IPS-20b (cell line): ENCODE measurements at regions not wholly inside any gene's neighbourhood (a gene's known extent, or its start where the extent isn't known, plus 50 kb on each side); places are given as distances from the start of the nearest gene placed in this dataset.

Source experiments
- H3K27ac ChIP-seq: one replicate; pipeline ENCODE4 v1.5.1; 2013; ENCODE audit warnings: low read length
- H3K27me3 ChIP-seq: 2 replicates; pipeline ENCODE4 v1.6.1; 2013; ENCODE audit warnings: mild to moderate bottlenecking, low read length, inconsistent platforms; ENCODE audit not compliant: insufficient read depth
- H3K36me3 ChIP-seq: 2 replicates; pipeline ENCODE4 v1.6.1; 2013; ENCODE audit warnings: low read depth, mild to moderate bottlenecking, inconsistent platforms, low read length, moderate library complexity; ENCODE audit not compliant: insufficient read depth
- H3K4me1 ChIP-seq: 2 replicates; pipeline ENCODE4 v1.6.1; 2013; ENCODE audit warnings: mild to moderate bottlenecking, control low read depth, inconsistent platforms, low read length, moderate library complexity; ENCODE audit not compliant: insufficient read depth
- H3K4me3 ChIP-seq: 2 replicates; pipeline ENCODE4 v1.5.1; 2013; ENCODE audit warnings: mild to moderate bottlenecking, low read length, inconsistent platforms
- H3K9ac ChIP-seq: 2 replicates; pipeline ENCODE4 v1.6.1; 2013; ENCODE audit warnings: low read depth, mild to moderate bottlenecking, inconsistent platforms, low read length, moderate library complexity
- H3K9me3 ChIP-seq: 2 replicates; pipeline ENCODE4 v1.6.1; 2013; ENCODE audit warnings: mild to moderate bottlenecking, low read depth, low read length, inconsistent platforms; ENCODE audit not compliant: insufficient read depth

GRCh38 chr18:75884728-75885127 lies 457.2 kb upstream of the SMIM21 start:
- 0 out of 2 replicates have a peak, but pooled peaks cover 6% of the 10 kb centered on the region for H3K9me3 ChIP-seq
- H3K9ac ChIP-seq = no peak overlapping the region
- H3K4me3 ChIP-seq = no peak overlapping the region
- H3K27ac ChIP-seq = no peak overlapping the region
- no peaks in the 10 kb centered on the region for H3K4me1 ChIP-seq
- H3K36me3 ChIP-seq = no peaks in the 10 kb centered on the region
- no peaks in the 10 kb centered on the region for H3K27me3 ChIP-seq

DNA sequence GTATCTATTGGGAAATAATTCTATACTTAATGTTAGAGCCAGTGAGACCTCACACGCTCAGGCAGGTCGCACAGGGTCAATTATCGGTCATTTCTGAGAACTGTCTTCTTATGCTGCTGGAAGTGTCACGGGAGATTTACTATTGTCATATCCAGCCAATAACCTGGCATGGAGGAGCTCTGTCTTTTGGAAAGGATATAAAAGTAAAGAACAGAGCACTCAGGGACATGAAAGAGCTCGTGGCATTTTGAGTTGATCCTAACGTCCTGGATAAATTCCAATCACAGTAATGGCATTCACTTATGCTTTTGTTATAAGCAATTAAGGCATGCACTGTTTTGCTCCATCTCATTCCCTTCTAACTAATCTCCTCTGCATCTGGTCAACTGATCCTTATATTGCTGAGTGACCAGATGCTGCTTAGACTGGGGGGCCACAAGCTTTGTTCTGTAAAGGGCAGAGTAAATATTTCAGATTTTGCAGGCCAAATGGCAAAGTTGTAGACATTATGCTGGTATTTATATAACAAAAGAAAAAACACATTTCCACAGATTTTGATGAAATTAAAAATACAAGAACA lies 453.5 kb upstream of the SMIM21 start:
- Histone ChIP-seq H3K4me3 (no peak overlapping the region), H3K4me1 (no peaks in the 10 kb centered on the region), H3K9me3 (no peaks in the 10 kb centered on the region), H3K27me3 (no peaks in the 10 kb centered on the region), H3K36me3 (no peaks in the 10 kb centered on the region), H3K9ac (no peak overlapping the region), H3K27ac (no peak overlapping the region)

- no peaks in the 10 kb centered on the region for H3K4me1 ChIP-seq
- no peaks in the 10 kb centered on the region for H3K36me3 ChIP-seq
- no peaks in the 10 kb centered on the region for H3K9me3 ChIP-seq
- H3K27me3 ChIP-seq = no peaks in the 10 kb centered on the region
- no peak overlapping the region for H3K27ac ChIP-seq
- no peak overlapping the region for H3K9ac ChIP-seq
- H3K4me3 ChIP-seq = no peak overlapping the region
Observed at GRCh38 chr18:75880266-75880665, 452.8 kb upstream of the SMIM21 start.

DNA sequence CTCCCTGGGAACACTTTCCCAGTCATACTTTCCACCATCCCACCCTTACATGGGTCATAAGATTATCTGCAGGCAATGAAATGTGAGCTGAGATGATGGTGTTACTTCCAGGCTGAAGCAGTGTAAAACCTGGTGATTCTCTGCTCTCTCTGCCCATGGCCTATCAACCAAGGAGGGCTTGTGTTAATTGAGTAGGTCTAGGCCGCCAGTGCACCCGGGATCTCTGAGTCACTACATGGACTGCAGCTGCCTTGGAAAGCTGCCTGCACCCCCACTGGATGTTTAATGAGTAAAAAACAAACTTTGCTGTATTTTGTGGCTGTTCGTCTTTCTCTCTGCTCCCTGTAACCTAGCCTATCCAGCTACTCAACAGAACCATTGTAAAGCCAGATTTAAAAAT lies 451.7 kb upstream of the SMIM21 start:
- Histone ChIP-seq H3K9me3 (no peaks in the 10 kb centered on the region), H3K27me3 (no peaks in the 10 kb centered on the region), H3K9ac (no peak overlapping the region), H3K36me3 (no peaks in the 10 kb centered on the region), H3K4me3 (no peak overlapping the region), H3K27ac (no peak overlapping the region), H3K4me1 (no peaks in the 10 kb centered on the region)

GRCh38 chr18:75875559-75875958 lies 448.1 kb upstream of the SMIM21 start:
- H3K4me3 ChIP-seq = no peak overlapping the region
- H3K27ac ChIP-seq = no peak overlapping the region
- no peaks in the 10 kb centered on the region for H3K4me1 ChIP-seq
- no peaks in the 10 kb centered on the region for H3K27me3 ChIP-seq
- no peak overlapping the region for H3K9ac ChIP-seq
- H3K9me3 ChIP-seq = no peaks in the 10 kb centered on the region
- H3K36me3 ChIP-seq = no peaks in the 10 kb centered on the region

DNA sequence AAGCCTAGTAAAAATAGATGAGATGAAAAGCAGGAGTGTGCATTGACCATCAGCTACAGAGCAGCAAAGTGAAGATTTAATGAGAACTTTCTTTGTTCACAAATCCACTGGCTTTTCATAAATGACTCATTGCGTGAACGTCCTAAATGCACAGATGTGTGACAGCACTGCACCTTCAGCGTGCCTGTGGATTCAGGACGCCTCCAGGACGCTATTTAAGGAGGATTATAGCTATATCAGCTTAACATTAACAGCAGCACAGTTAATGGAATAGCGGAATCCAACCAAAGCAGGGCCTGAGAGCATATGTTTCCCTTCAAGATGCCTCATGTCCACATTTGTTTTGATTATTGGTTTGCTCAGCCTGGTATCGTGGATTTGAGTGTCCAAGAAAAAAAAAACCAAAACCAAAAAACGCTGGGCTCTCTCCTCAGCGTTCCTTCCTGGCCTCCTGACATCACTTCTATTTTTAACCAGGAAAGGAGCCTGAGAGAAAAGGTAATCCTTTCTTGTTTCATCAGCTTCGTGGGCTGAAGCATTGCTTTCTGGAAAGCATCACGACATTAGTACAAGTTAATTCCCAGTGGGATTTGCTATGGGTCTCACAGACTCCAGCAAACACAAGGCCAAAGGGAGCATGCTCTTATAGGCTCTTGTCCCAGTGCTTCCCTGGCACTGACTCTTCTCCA lies 447.0 kb upstream of the SMIM21 start:
- Histone ChIP-seq H3K9me3 (no peaks in the 10 kb centered on the region), H3K4me1 (no peaks in the 10 kb centered on the region), H3K36me3 (no peaks in the 10 kb centered on the region), H3K9ac (no peak overlapping the region), H3K27ac (no peak overlapping the region), H3K4me3 (no peak overlapping the region), H3K27me3 (no peaks in the 10 kb centered on the region)

DNA sequence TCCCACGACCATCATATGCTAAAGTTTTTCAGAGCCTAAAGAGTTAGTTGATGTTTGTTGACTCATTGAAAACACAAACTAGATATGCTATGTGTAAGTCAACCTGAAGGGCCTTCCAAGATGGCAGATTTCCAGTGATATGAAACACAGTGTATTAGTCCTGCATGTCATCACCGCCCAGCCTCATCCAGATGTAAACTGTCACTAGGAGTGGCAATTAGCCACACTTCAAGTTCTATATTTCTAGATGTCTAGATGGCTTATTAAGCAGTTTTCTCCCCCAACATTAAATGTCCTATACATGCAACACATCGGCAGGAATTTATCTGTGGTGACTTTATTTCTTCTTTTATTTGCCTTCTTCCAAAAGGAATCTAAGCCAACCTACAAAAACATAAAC lies 444.1 kb upstream of the SMIM21 start:
- Histone ChIP-seq H3K27me3 (no peaks in the 10 kb centered on the region), H3K36me3 (no peaks in the 10 kb centered on the region)

DNA sequence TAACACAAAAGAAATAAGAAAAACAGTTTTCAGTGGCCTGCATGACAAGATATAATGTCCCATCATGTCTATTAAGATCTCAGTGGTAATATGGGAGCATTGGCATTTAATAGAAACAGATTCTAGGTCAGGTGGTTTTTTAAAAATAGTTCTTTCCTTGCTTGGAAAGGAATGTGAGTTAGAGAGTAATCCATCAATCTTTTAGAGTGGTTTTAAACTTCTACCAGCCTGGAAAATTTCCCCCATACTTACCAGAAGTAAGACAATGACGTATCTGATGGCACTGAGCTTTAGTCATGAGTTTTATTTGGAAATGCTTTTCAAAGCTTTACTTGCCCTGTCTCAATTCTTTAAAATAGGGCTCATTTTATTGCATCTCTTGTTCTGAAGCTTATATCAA lies 441.7 kb upstream of the SMIM21 start:
- Histone ChIP-seq H3K9ac (no peak overlapping the region), H3K36me3 (no peaks in the 10 kb centered on the region), H3K4me3 (no peak overlapping the region), H3K4me1 (no peaks in the 10 kb centered on the region), H3K27me3 (no peaks in the 10 kb centered on the region), H3K27ac (no peak overlapping the region), H3K9me3 (no peaks in the 10 kb centered on the region)

More for the DNA sequence above, 444.1 kb upstream of the SMIM21 start:
- Histone ChIP-seq H3K9me3 (no peaks in the 10 kb centered on the region), H3K27ac (no peak overlapping the region), H3K4me3 (no peak overlapping the region), H3K9ac (no peak overlapping the region), H3K4me1 (no peaks in the 10 kb centered on the region)

DNA sequence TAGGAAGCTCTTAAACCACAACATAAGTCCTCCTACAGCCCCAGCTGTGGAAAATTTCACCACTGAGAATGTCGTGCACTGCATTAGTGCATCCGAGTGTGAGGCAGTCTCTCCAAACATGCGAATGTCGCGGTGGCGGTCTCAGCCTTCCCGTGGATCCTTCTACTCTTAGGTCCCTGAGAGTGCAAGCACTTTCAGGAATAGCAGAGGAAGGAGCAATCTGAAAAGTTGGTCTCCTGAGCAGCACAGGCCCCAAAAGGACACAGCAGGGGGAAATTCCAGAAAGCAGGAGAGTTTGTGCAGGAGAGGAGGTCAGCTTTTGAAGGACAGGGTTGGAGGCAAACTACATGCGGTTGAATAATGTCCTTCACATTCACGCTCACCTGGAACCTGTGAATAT lies 440.5 kb upstream of the SMIM21 start:
- Histone ChIP-seq H3K9me3 (no peaks in the 10 kb centered on the region), H3K4me1 (no peaks in the 10 kb centered on the region), H3K27me3 (no peaks in the 10 kb centered on the region), H3K9ac (no peak overlapping the region), H3K27ac (no peak overlapping the region), H3K4me3 (no peak overlapping the region), H3K36me3 (no peaks in the 10 kb centered on the region)

DNA sequence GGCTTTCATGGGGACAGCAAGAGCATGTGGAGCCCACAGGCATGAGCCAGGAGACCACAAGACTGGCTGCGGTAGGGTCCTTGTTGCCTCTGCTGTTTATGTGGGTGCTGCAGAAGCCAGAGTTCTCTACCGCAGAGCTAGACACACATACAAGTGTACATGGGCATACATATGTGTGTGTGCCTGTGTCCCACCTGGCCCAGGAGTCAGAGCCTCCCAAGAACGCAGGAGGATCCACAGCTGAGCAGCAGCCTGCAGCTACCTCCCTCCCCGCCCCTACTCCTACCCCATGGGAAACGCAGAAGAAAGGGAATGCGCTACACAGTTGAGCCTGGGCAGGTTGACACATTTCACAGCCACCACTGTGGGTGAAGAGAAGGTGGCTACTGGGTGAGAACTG lies 438.1 kb upstream of the SMIM21 start:
- no peaks in the 10 kb centered on the region for H3K9me3 ChIP-seq
- H3K9ac ChIP-seq = no peak overlapping the region
- H3K36me3 ChIP-seq = no peaks in the 10 kb centered on the region
- H3K27me3 ChIP-seq = no peaks in the 10 kb centered on the region
- H3K4me1 ChIP-seq = no peaks in the 10 kb centered on the region
- no peak overlapping the region for H3K27ac ChIP-seq
- H3K4me3 ChIP-seq = no peak overlapping the region

DNA sequence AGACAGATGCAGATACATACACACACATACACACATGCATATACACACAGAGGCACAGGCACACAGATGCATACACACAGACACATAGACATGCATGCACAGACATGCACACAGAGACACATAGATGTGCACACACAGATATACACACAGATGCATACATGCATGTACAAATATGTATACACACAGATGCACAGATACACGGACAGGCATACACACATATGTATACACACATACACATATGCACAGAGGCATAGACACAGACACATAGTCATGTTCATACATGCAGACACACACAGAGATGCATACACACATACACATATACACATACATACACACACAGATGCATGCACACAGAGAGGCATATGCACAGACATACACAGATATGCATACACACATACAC lies 437.3 kb upstream of the SMIM21 start:
- Histone ChIP-seq H3K4me3 (no peak overlapping the region), H3K27me3 (no peaks in the 10 kb centered on the region)

GRCh38 chr18:75863696-75864095 lies 436.2 kb upstream of the SMIM21 start:
- no peaks in the 10 kb centered on the region for H3K27me3 ChIP-seq
- no peaks in the 10 kb centered on the region for H3K9me3 ChIP-seq
- H3K36me3 ChIP-seq = no peaks in the 10 kb centered on the region
- H3K27ac ChIP-seq = no peak overlapping the region
- H3K9ac ChIP-seq = no peak overlapping the region
- no peak overlapping the region for H3K4me3 ChIP-seq
- H3K4me1 ChIP-seq = no peaks in the 10 kb centered on the region

More for the DNA sequence above, 437.3 kb upstream of the SMIM21 start:
- Histone ChIP-seq H3K27ac (no peak overlapping the region), H3K36me3 (no peaks in the 10 kb centered on the region), H3K9me3 (no peaks in the 10 kb centered on the region), H3K9ac (no peak overlapping the region), H3K4me1 (no peaks in the 10 kb centered on the region)
